Vagina (tissue), 2 donors: ENCODE measurements at regions not wholly inside any gene's neighbourhood (a gene's known extent, or its start where the extent isn't known, plus 50 kb on each side); places are given as distances from the start of the nearest gene placed in this dataset.
"Not testable (repeated sequence)": the region's sequence is repeated elsewhere in the genome, so short reads cannot be mapped to it uniquely, and the experiment has no call there.

Experiments used
- DNase-seq, 2 donors: peaks; one replicate each; pipeline ENCODE4 v3.0.0-alpha.2; 2017; ENCODE audit errors: extremely low spot score in 2 of 2
- H3K27ac ChIP-seq: fragments of 200-600 bp; sonication (generic); one replicate; pipeline ENCODE4 v1.5.1; 2019
- H3K27me3 ChIP-seq: fragments of 200-600 bp; sonication (generic); one replicate; pipeline ENCODE4 v1.5.1; 2019
- H3K36me3 ChIP-seq, 2 donors: fragments of 200-600 bp; sonication (generic); one replicate each; pipeline ENCODE4 v1.5.1; 2017 to 2019
- H3K4me1 ChIP-seq: fragments of 200-600 bp; sonication (generic); one replicate; pipeline ENCODE4 v1.5.1; 2019
- H3K4me3 ChIP-seq, 2 donors: fragments of 200-600 bp; sonication (generic); 1 replicate in 1 of 2; 2 replicates in 1 of 2; pipeline ENCODE4 v1.5.1; 2016 to 2019
- H3K9me3 ChIP-seq: fragments of 200-600 bp; sonication (generic); one replicate; pipeline ENCODE4 v1.5.1; 2019
- CTCF ChIP-seq, 3 experiments: fragments of 450-650 bp in 2 of 3; fragments of 200-600 bp in 1 of 3; sonication (generic) in 1 of 3; IDR thresholded peaks; one replicate each; pipeline ENCODE4 v1.5.1; 2017 to 2019; ENCODE audit warnings: antibody characterized with exemption in 3 of 3, mild to moderate bottlenecking in 2 of 3, moderate library complexity in 2 of 3
- POLR2A ChIP-seq, 2 donors: fragments of 450-650 bp; IDR thresholded peaks; one replicate each; pipeline ENCODE4 v1.6.1; 2017; ENCODE audit warnings: antibody characterized with exemption in 2 of 2, mild to moderate bottlenecking in 2 of 2, moderate library complexity in 2 of 2
- POLR2AphosphoS5 ChIP-seq, 2 donors: sonication (generic); formaldehyde crosslinking; IDR thresholded peaks; one replicate each; pipeline ENCODE4 v1.9.0; 2017; ENCODE audit warnings: antibody characterized with exemption in 2 of 2, mild to moderate bottlenecking in 2 of 2, low read depth in 1 of 2; ENCODE audit not compliant: insufficient read depth in 1 of 2
- intact Hi-C: fragments of 100-400 bp; cut with DNase I; formaldehyde crosslinking; loops from one replicate; pipeline ENCODE4 v1.15.1; 2023

- Histone ChIP-seq H3K36me3 (no peaks in the 10 kb centered on the region), H3K27ac (no peak overlapping the region), H3K27me3 (no peaks in the 10 kb centered on the region), H3K9me3 (no peaks in the 10 kb centered on the region), H3K4me1 (no peaks in the 10 kb centered on the region), H3K4me3 (no peak overlapping the region)
- TF ChIP-seq POLR2A (IDR thresholded peaks at IDR 0.05) (no peak), POLR2AphosphoS5 (IDR thresholded peaks at IDR 0.05; ENCODE audit: insufficient read depth in 1 of 2, low read depth in 1 of 2) (no peak), CTCF (IDR thresholded peaks at IDR 0.05) (no peak)
- intact Hi-C loops, result no loop called here
- no peak for DNase-seq
Observed at GRCh38 chr10:130714742-130715467, 578.7 kb downstream of the GLRX3 start.

GRCh38 chr10:130715686-130716670 is 579.8 kb downstream of the GLRX3 start:
- intact Hi-C loops, result no loop called here

GRCh38 chr10:130717083-130717482 is 580.9 kb downstream of the GLRX3 start:
- no peak for DNase-seq
- no peaks in the 10 kb centered on the region for H3K27me3 ChIP-seq
- no peaks in the 10 kb centered on the region for H3K4me1 ChIP-seq
- H3K36me3 ChIP-seq, result no peaks in the 10 kb centered on the region
- TF ChIP-seq POLR2A (IDR thresholded peaks at IDR 0.05) (no peak), POLR2AphosphoS5 (IDR thresholded peaks at IDR 0.05; ENCODE audit: insufficient read depth in 1 of 2, low read depth in 1 of 2) (no peak), CTCF (IDR thresholded peaks at IDR 0.05) (no peak)
- no peaks in the 10 kb centered on the region for H3K9me3 ChIP-seq
- intact Hi-C loops, result no loop called here
- no peak overlapping the region for H3K27ac ChIP-seq
- no peak overlapping the region for H3K4me3 ChIP-seq

More at GRCh38 chr10:130715686-130716670, 579.8 kb downstream of the GLRX3 start:
- TF ChIP-seq POLR2AphosphoS5 (IDR thresholded peaks at IDR 0.05; ENCODE audit: insufficient read depth in 1 of 2, low read depth in 1 of 2) (no peak), POLR2A (IDR thresholded peaks at IDR 0.05) (no peak), CTCF (IDR thresholded peaks at IDR 0.05) (no peak)
- no peak for DNase-seq
- H3K4me3 ChIP-seq, result no peak overlapping the region
- H3K36me3 ChIP-seq, result no peaks in the 10 kb centered on the region
- no peaks in the 10 kb centered on the region for H3K9me3 ChIP-seq
- no peaks in the 10 kb centered on the region for H3K27me3 ChIP-seq
- no peak overlapping the region for H3K27ac ChIP-seq
- H3K4me1 ChIP-seq, result no peaks in the 10 kb centered on the region

- not testable (repeated sequence) for H3K9me3 ChIP-seq, DNase-seq
Observed at GRCh38 chr10:130718744-130719447, 582.7 kb downstream of the GLRX3 start.

GRCh38 chr10:130719448-130719752 is 583.2 kb downstream of the GLRX3 start:
- no peaks in the 10 kb centered on the region for H3K36me3 ChIP-seq

More at GRCh38 chr10:130718744-130719447, 582.7 kb downstream of the GLRX3 start:
- H3K4me3 ChIP-seq, H3K36me3 ChIP-seq, H3K27me3 ChIP-seq, intact Hi-C loops, H3K4me1 ChIP-seq, H3K27ac ChIP-seq: not testable (repeated sequence)

More at GRCh38 chr10:130719448-130719752, 583.2 kb downstream of the GLRX3 start:
- no peak overlapping the region for H3K27ac ChIP-seq
- DNase-seq, result no peak
- no peak overlapping the region for H3K4me3 ChIP-seq
- TF ChIP-seq POLR2A (IDR thresholded peaks at IDR 0.05) (no peak), CTCF (IDR thresholded peaks at IDR 0.05) (no peak), POLR2AphosphoS5 (IDR thresholded peaks at IDR 0.05; ENCODE audit: insufficient read depth in 1 of 2, low read depth in 1 of 2) (no peak)
- H3K4me1 ChIP-seq, result no peaks in the 10 kb centered on the region
- no peaks in the 10 kb centered on the region for H3K27me3 ChIP-seq
- intact Hi-C loops, result no loop called here
- H3K9me3 ChIP-seq, result no peaks in the 10 kb centered on the region
